Upper lobe of right lung (tissue), 1 donor: ENCODE measurements at regions not wholly inside any gene's neighbourhood (a gene's known extent, or its start where the extent isn't known, plus 50 kb on each side); places are given as distances from the start of the nearest gene placed in this dataset.

Source experiments
- ATAC-seq: fragments of 200-7000 bp; cut with Tn5 transposase; one replicate; pipeline ENCODE4 v1.9.1; 2020; ENCODE audit warnings: mild to moderate bottlenecking, moderate library complexity
- DNase-seq: peaks from one replicate; pipeline ENCODE4 v3.0.0-alpha.2; 2020
- H3K27ac ChIP-seq: fragments of 200-600 bp; one replicate; pipeline ENCODE4 v1.8.0; 2022
- H3K27me3 ChIP-seq: fragments of 200-600 bp; one replicate; pipeline ENCODE4 v1.8.0; 2022; ENCODE audit warnings: mild to moderate bottlenecking
- H3K36me3 ChIP-seq: fragments of 200-600 bp; one replicate; pipeline ENCODE4 v1.8.0; 2022
- H3K4me1 ChIP-seq: fragments of 200-600 bp; one replicate; pipeline ENCODE4 v1.8.0; 2022
- H3K4me3 ChIP-seq: fragments of 200-600 bp; one replicate; pipeline ENCODE4 v1.8.0; 2022; ENCODE audit warnings: mild to moderate bottlenecking
- H3K9me3 ChIP-seq: fragments of 200-600 bp; one replicate; pipeline ENCODE4 v1.8.0; 2022
- CTCF ChIP-seq: fragments of 200-600 bp; IDR thresholded peaks from one replicate; pipeline ENCODE4 v1.8.0; 2022; ENCODE audit warnings: antibody characterized with exemption
- intact Hi-C: fragments of 100-400 bp; cut with DNase I; formaldehyde crosslinking; loops from one replicate; pipeline ENCODE4 v1.11.0; 2022
- donor health status: DM: no; HTN: yes; CAD: no; lungs with severe emphysema.

GRCh38 chr10:33817605-33818004, 483.1 kb upstream of the NRP1 start:
- no peaks in the 10 kb centered on the region for H3K4me1 ChIP-seq
- H3K9me3 ChIP-seq, result no peaks in the 10 kb centered on the region
- TF ChIP-seq CTCF, result no peak
- no peak overlapping the region for H3K27ac ChIP-seq
- DNase-seq (no peak), ATAC-seq (no peak)
- no peaks in the 10 kb centered on the region for H3K36me3 ChIP-seq
- intact Hi-C loops, result no loop called here
- H3K4me3 ChIP-seq, result no peak overlapping the region
- H3K27me3 ChIP-seq, result no peaks in the 10 kb centered on the region

GRCh38 chr10:33815776-33816175, 481.3 kb upstream of the NRP1 start:
- ATAC-seq, result no peak

GRCh38 chr10:33813871-33814270, 479.4 kb upstream of the NRP1 start:
- H3K36me3 ChIP-seq, result no peaks in the 10 kb centered on the region
- TF ChIP-seq CTCF, result no peak
- H3K4me1 ChIP-seq, result no peaks in the 10 kb centered on the region
- DNase-seq (no peak), ATAC-seq (no peak)
- no peak overlapping the region for H3K4me3 ChIP-seq
- H3K9me3 ChIP-seq, result no peaks in the 10 kb centered on the region
- no peak overlapping the region for H3K27ac ChIP-seq
- intact Hi-C loops, result no loop called here
- no peaks in the 10 kb centered on the region for H3K27me3 ChIP-seq

More at GRCh38 chr10:33815776-33816175, 481.3 kb upstream of the NRP1 start:
- H3K27me3 ChIP-seq, result no peaks in the 10 kb centered on the region
- intact Hi-C loops, result no loop called here
- no peaks in the 10 kb centered on the region for H3K9me3 ChIP-seq
- no peak for DNase-seq
- no peaks in the 10 kb centered on the region for H3K4me1 ChIP-seq
- no peak for TF ChIP-seq CTCF
- no peak overlapping the region for H3K4me3 ChIP-seq
- no peak overlapping the region for H3K27ac ChIP-seq
- H3K36me3 ChIP-seq, result no peaks in the 10 kb centered on the region

- no peaks in the 10 kb centered on the region for H3K27me3 ChIP-seq
- intact Hi-C loops, result no loop called here
- no peak overlapping the region for H3K27ac ChIP-seq
- no peak for ATAC-seq
- no peak for TF ChIP-seq CTCF
- H3K36me3 ChIP-seq, result no peaks in the 10 kb centered on the region
- H3K4me1 ChIP-seq, result no peaks in the 10 kb centered on the region
- H3K4me3 ChIP-seq, result no peak overlapping the region
- H3K9me3 ChIP-seq, result no peaks in the 10 kb centered on the region
- DNase-seq, result no peak
These were observed 478.9 kb upstream of the NRP1 start for GRCh38 chr10:33813415-33813814.

- H3K27me3 ChIP-seq, result no peaks in the 10 kb centered on the region
These were observed 478.1 kb upstream of the NRP1 start for GRCh38 chr10:33812586-33812985.

More at GRCh38 chr10:33812586-33812985, 478.1 kb upstream of the NRP1 start:
- no peaks in the 10 kb centered on the region for H3K9me3 ChIP-seq
- no peak for TF ChIP-seq CTCF
- H3K27ac ChIP-seq, result no peak overlapping the region
- intact Hi-C loops, result no loop called here
- H3K36me3 ChIP-seq, result no peaks in the 10 kb centered on the region
- H3K4me3 ChIP-seq, result no peak overlapping the region
- ATAC-seq, result no peak
- DNase-seq, result no peak
- H3K4me1 ChIP-seq, result no peaks in the 10 kb centered on the region
